Vagina (tissue), 2 donors: ENCODE measurements at regions not wholly inside any gene's neighbourhood (a gene's known extent, or its start where the extent isn't known, plus 50 kb on each side); places are given as distances from the start of the nearest gene placed in this dataset.

Experiments used
- DNase-seq, 2 donors: peaks; one replicate each; pipeline ENCODE4 v3.0.0-alpha.2; 2017; ENCODE audit errors: extremely low spot score in 2 of 2
- H3K27ac ChIP-seq: fragments of 200-600 bp; sonication (generic); one replicate; pipeline ENCODE4 v1.5.1; 2019
- H3K27me3 ChIP-seq: fragments of 200-600 bp; sonication (generic); one replicate; pipeline ENCODE4 v1.5.1; 2019
- H3K36me3 ChIP-seq, 2 donors: fragments of 200-600 bp; sonication (generic); one replicate each; pipeline ENCODE4 v1.5.1; 2017 to 2019
- H3K4me1 ChIP-seq: fragments of 200-600 bp; sonication (generic); one replicate; pipeline ENCODE4 v1.5.1; 2019
- H3K4me3 ChIP-seq, 2 donors: fragments of 200-600 bp; sonication (generic); 1 replicate in 1 of 2; 2 replicates in 1 of 2; pipeline ENCODE4 v1.5.1; 2016 to 2019
- H3K9me3 ChIP-seq: fragments of 200-600 bp; sonication (generic); one replicate; pipeline ENCODE4 v1.5.1; 2019
- POLR2A ChIP-seq, 2 donors: fragments of 450-650 bp; IDR thresholded peaks; one replicate each; pipeline ENCODE4 v1.6.1; 2017; ENCODE audit warnings: antibody characterized with exemption in 2 of 2, mild to moderate bottlenecking in 2 of 2, moderate library complexity in 2 of 2
- POLR2AphosphoS5 ChIP-seq, 2 donors: sonication (generic); formaldehyde crosslinking; IDR thresholded peaks; one replicate each; pipeline ENCODE4 v1.9.0; 2017; ENCODE audit warnings: antibody characterized with exemption in 2 of 2, mild to moderate bottlenecking in 2 of 2, low read depth in 1 of 2; ENCODE audit not compliant: insufficient read depth in 1 of 2
- intact Hi-C: fragments of 100-400 bp; cut with DNase I; formaldehyde crosslinking; loops from one replicate; pipeline ENCODE4 v1.15.1; 2023
- TF ChIP-seq, protein P1 (sequence below), 3 experiments: fragments of 450-650 bp in 2 of 3; fragments of 200-600 bp in 1 of 3; sonication (generic) in 1 of 3; IDR thresholded peaks; one replicate each; pipeline ENCODE4 v1.5.1; 2017 to 2019; ENCODE audit warnings: antibody characterized with exemption in 3 of 3, mild to moderate bottlenecking in 2 of 3, moderate library complexity in 2 of 3

DNA sequence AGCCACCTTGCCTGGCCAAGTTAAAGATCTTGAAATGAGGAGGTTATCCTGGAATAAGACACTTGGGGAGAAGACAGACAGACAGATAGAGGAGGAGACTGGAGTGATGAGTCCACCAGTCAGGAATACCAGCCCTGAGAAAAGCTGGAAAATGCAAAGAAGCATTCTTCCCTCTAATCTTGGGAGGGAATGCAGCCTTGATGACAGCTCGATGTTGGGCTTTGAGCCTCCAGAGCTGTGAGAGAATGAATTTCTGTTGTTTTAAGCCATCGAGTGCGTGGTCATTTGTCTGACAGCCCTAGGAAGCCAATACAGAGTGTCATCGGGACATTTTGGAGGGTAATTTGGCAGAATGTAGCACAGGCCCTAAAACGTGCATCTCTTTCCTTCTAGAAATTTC is 199.1 kb upstream of the IER5L start:
- no peak for DNase-seq
- Histone ChIP-seq H3K4me3 (no peak overlapping the region), H3K9me3 (no peaks in the 10 kb centered on the region), H3K36me3 (no peaks in the 10 kb centered on the region), H3K4me1 (peaks cover 3% of the 10 kb centered on the region), H3K27me3 (no peaks in the 10 kb centered on the region), H3K27ac (no peak overlapping the region)
- TF ChIP-seq POLR2AphosphoS5 (IDR thresholded peaks at IDR 0.05; ENCODE audit: insufficient read depth in 1 of 2, low read depth in 1 of 2) (no peak), POLR2A (IDR thresholded peaks at IDR 0.05) (no peak)
- TF ChIP-seq, protein P1, sequence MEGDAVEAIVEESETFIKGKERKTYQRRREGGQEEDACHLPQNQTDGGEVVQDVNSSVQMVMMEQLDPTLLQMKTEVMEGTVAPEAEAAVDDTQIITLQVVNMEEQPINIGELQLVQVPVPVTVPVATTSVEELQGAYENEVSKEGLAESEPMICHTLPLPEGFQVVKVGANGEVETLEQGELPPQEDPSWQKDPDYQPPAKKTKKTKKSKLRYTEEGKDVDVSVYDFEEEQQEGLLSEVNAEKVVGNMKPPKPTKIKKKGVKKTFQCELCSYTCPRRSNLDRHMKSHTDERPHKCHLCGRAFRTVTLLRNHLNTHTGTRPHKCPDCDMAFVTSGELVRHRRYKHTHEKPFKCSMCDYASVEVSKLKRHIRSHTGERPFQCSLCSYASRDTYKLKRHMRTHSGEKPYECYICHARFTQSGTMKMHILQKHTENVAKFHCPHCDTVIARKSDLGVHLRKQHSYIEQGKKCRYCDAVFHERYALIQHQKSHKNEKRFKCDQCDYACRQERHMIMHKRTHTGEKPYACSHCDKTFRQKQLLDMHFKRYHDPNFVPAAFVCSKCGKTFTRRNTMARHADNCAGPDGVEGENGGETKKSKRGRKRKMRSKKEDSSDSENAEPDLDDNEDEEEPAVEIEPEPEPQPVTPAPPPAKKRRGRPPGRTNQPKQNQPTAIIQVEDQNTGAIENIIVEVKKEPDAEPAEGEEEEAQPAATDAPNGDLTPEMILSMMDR (IDR thresholded peaks at IDR 0.05): no peak
- intact Hi-C loops: no loop called here

DNA sequence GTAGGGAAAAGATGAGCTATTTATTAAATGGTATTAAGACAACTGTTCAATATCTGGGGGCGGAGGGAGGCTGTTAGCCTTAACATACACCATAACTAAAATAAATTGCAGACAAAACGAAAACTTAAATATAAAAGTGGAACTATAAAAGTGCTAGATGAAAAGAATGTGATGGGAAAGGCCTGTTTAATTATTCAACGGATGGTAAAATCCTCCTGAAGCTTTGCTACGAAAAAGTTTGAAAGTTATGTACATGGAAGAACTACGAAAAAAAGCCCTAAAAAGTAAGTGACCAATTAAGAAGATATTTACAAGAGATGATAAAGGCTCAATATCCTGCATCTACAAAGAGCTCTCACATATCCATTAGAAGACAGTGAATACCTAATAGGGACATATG is 197.8 kb upstream of the IER5L start:
- Histone ChIP-seq H3K4me1 (no peaks in the 10 kb centered on the region), H3K4me3 (no peak overlapping the region), H3K9me3 (no peaks in the 10 kb centered on the region), H3K27ac (no peak overlapping the region), H3K36me3 (no peaks in the 10 kb centered on the region), H3K27me3 (no peaks in the 10 kb centered on the region)
- no peak for DNase-seq
- intact Hi-C loops: no loop called here
- TF ChIP-seq, protein P1 (IDR thresholded peaks at IDR 0.05): no peak
- TF ChIP-seq POLR2A (IDR thresholded peaks at IDR 0.05) (no peak), POLR2AphosphoS5 (IDR thresholded peaks at IDR 0.05; ENCODE audit: insufficient read depth in 1 of 2, low read depth in 1 of 2) (no peak)

DNA sequence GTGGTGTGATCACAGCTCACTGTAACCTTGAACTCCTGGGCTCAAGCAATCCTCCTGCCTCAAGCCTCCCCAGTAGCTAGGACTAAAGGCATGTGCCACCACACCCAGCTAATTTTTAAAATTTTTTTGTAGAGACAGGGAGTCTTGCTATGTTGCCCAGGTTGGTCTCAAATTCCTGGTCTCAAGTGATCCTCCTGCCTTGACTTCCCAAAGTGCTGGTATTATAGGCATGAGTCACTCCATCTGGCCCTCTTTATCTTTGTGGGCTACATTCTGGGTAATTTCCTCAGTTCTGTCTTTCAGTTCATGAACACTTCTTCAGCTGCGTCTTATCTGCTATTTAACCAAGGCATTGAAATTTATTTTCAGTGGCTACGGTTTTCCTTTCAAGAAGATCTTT is 196.6 kb upstream of the IER5L start:
- Histone ChIP-seq H3K27ac (no peak overlapping the region), H3K4me3 (no peak overlapping the region), H3K9me3 (no peaks in the 10 kb centered on the region), H3K36me3 (no peaks in the 10 kb centered on the region), H3K27me3 (no peaks in the 10 kb centered on the region), H3K4me1 (no peaks in the 10 kb centered on the region)
- DNase-seq: no peak
- no peak for TF ChIP-seq POLR2A (IDR thresholded peaks at IDR 0.05)
- TF ChIP-seq POLR2AphosphoS5 (IDR thresholded peaks at IDR 0.05; ENCODE audit: insufficient read depth in 1 of 2, low read depth in 1 of 2): no peak
- TF ChIP-seq, protein P1 (IDR thresholded peaks at IDR 0.05): no peak
- intact Hi-C loops: no loop called here

DNA sequence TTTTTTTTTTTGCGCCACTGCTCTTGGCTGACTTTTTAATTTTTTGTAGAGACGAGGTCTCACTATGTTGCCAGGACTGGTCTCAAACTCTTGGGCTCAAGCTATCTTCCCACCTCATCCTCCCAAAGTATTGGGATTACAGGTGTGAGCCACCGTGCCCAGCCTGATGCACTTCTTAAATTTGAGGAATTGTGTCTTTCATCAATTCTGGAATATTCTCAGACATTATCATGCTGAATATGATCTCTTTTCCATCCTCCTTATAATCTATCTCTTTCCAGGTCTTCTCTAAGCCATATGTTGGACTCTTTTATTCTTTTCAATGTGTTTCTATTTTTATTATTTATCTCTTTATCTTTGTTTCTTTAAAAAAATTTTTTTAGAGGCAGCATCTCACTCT is 196.2 kb upstream of the IER5L start:
- H3K27ac ChIP-seq: no peak overlapping the region
- H3K27me3 ChIP-seq: no peaks in the 10 kb centered on the region
- no peak for DNase-seq
- no peak for TF ChIP-seq POLR2A (IDR thresholded peaks at IDR 0.05)
- TF ChIP-seq POLR2AphosphoS5 (IDR thresholded peaks at IDR 0.05; ENCODE audit: insufficient read depth in 1 of 2, low read depth in 1 of 2): no peak
- TF ChIP-seq, protein P1 (IDR thresholded peaks at IDR 0.05): no peak
- intact Hi-C loops: no loop called here
- no peaks in the 10 kb centered on the region for H3K36me3 ChIP-seq
- H3K4me3 ChIP-seq: no peak overlapping the region
- H3K4me1 ChIP-seq: no peaks in the 10 kb centered on the region
- H3K9me3 ChIP-seq: no peaks in the 10 kb centered on the region

DNA sequence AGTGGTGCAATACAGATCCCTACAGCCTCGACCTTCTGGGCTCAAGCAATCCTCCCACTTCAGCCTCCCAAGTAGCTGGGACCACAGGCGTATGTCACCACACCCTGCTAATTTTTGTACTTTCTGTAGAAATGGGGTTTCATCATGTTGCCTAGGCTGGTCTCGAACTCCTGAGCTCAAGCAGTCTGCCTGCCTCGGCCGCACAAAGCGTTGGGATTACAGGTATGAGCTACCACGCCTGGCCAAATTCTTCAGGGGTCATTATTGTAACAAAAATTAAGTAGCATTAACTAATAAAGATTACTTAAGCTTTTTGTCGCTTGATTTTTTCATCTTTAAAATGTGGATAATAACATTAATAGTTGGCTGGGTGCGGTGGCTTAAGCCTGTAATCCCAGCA is 195.3 kb upstream of the IER5L start:
- Histone ChIP-seq H3K27ac (no peak overlapping the region), H3K4me3 (no peak overlapping the region), H3K4me1 (no peaks in the 10 kb centered on the region), H3K36me3 (no peaks in the 10 kb centered on the region), H3K9me3 (no peaks in the 10 kb centered on the region), H3K27me3 (no peaks in the 10 kb centered on the region)
- intact Hi-C loops: no loop called here
- TF ChIP-seq POLR2AphosphoS5 (IDR thresholded peaks at IDR 0.05; ENCODE audit: insufficient read depth in 1 of 2, low read depth in 1 of 2) (no peak), POLR2A (IDR thresholded peaks at IDR 0.05) (no peak)
- TF ChIP-seq, protein P1 (IDR thresholded peaks at IDR 0.05): no peak
- DNase-seq: no peak
